Transverse colon (tissue), 4 donors: ENCODE measurements at regions not wholly inside any gene's neighbourhood (a gene's known extent, or its start where the extent isn't known, plus 50 kb on each side); places are given as distances from the start of the nearest gene placed in this dataset.

Experiments used
- DNase-seq: peaks from one replicate; pipeline ENCODE4 v3.0.0-alpha.2; 2019
- H3K27ac ChIP-seq, 4 donors: fragments of 200-600 bp; sonication (generic); 2 replicates each; pipeline ENCODE4 v1.5.1; 2016 to 2018; ENCODE audit warnings: inconsistent platforms in 4 of 4
- H3K27me3 ChIP-seq: fragments of 200-600 bp; sonication (generic); 2 replicates; pipeline ENCODE4 v1.5.1; 2017; ENCODE audit warnings: inconsistent platforms
- H3K36me3 ChIP-seq, 4 donors: fragments of 200-600 bp; sonication (generic); 2 replicates each; pipeline ENCODE4 v1.5.1; 2017 to 2019; ENCODE audit warnings: inconsistent platforms in 4 of 4
- H3K4me1 ChIP-seq, 4 donors: fragments of 200-600 bp; sonication (generic); 2 replicates each; pipeline ENCODE4 v1.5.1; 2017 to 2020; ENCODE audit warnings: inconsistent platforms in 4 of 4
- H3K4me3 ChIP-seq, 4 donors: fragments of 200-600 bp; sonication (generic); 1 replicate in 1 of 4; 2 replicates in 3 of 4; pipeline versions ENCODE4 v1.5.1 to v1.6.1; 2017 to 2019; ENCODE audit warnings: inconsistent platforms in 4 of 4
- H3K9me3 ChIP-seq, 2 donors: fragments of 200-600 bp; sonication (generic); 2 replicates each; pipeline ENCODE4 v1.5.1; 2017 to 2019; ENCODE audit warnings: inconsistent platforms in 2 of 2
- CTCF ChIP-seq, 5 experiments: fragments of 200-600 bp in 3 of 5; fragments of 450-650 bp in 2 of 5; sonication (generic) in 3 of 5; IDR thresholded peaks; 1 replicate in 2 of 5; 2 replicates in 3 of 5; pipeline ENCODE4 v1.5.1; 2016 to 2017; ENCODE audit warnings: antibody characterized with exemption in 5 of 5, inconsistent platforms in 3 of 5, mild to moderate bottlenecking in 2 of 5, moderate library complexity in 1 of 5
- EP300 ChIP-seq: sonication (generic); formaldehyde crosslinking; IDR thresholded peaks from one replicate; pipeline ENCODE4 v1.6.1; 2017; ENCODE audit warnings: antibody characterized with exemption, low read depth
- POLR2A ChIP-seq: fragments of 450-650 bp; IDR thresholded peaks from one replicate; pipeline ENCODE4 v1.6.1; 2016; ENCODE audit warnings: antibody characterized with exemption, mild to moderate bottlenecking, moderate library complexity
- POLR2AphosphoS5 ChIP-seq, 3 donors: sonication (generic); formaldehyde crosslinking; IDR thresholded peaks; one replicate each; pipeline ENCODE4 v1.6.1; 2016; ENCODE audit warnings: antibody characterized with exemption in 3 of 3
- WGBS, 2 donors: methylation state at CpG; one replicate each; pipeline ENCODE4 v1.1.5; 2018; ENCODE audit warnings: low coverage in 1 of 2; 5-methylcytosine and 5-hydroxymethylcytosine counted together
- in situ Hi-C, 4 donors: fragments of 200-750 bp; cut with MboI; loops; one replicate each; pipeline versions ENCODE4 v1.15.0 to v1.15.1; 2017; ENCODE audit warnings: low sequenced_read_pairs in 3 of 4, low pct_ligation_motif_present in 1 of 4, low pct_unique_long_range_greater_than_20kb in 1 of 4
- intact Hi-C: fragments of 100-400 bp; cut with DNase I; formaldehyde crosslinking; loops from one replicate; pipeline ENCODE4 v1.15.1; 2023; ENCODE audit warnings: low total_unique reads

DNA sequence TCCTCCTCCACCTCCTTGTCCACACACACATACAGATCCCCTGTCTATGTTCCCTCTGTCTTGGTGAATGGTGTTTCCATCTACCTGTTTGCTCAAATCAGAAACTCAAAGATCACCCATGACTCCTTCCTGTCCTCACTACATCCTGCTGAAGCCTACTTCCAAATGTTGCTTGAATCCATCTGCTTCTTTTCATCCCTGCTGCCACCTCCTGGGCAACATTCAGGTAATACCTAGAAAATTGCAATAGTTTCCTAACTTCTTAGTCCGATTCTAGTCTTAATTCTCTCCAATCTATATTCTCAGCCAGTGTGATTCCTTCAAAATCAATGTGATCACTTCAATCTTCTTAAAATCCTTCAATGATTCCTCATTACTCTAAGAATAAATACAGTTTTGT, 155.5 kb upstream of the STARD13 start:
- Histone ChIP-seq H3K27me3 (no peaks in the 10 kb centered on the region), H3K36me3 (no peaks in the 10 kb centered on the region), H3K27ac (no peak overlapping the region), H3K4me3 (no peak overlapping the region), H3K9me3 (no peaks in the 10 kb centered on the region), H3K4me1 (peaks cover 0 to 11% (median 1%) of the 10 kb centered on the region in 4 donors)
- intact Hi-C loops (no loop called here), in situ Hi-C loops (no loop called here)
- TF ChIP-seq CTCF (IDR thresholded peaks at IDR 0.05) (peak in 3 of 5 experiments; percentile 10 to 37 (median 21)), POLR2A (no peak)
- DNase-seq = peak; percentile 48
- 17 to 73% methylated on average over 1 of the region's 1 CpG for WGBS, 2 donors

- no peak overlapping the region for H3K27ac ChIP-seq
- no peak overlapping the region for H3K4me3 ChIP-seq
- in situ Hi-C loops (no loop called here), intact Hi-C loops (no loop called here)
- H3K9me3 ChIP-seq = no peaks in the 10 kb centered on the region
- H3K27me3 ChIP-seq = no peaks in the 10 kb centered on the region
- WGBS, 2 donors = 63 to 67% methylated on average over 1 of the region's 1 CpG
- H3K36me3 ChIP-seq = no peaks in the 10 kb centered on the region
- no peak for DNase-seq
- peaks cover 0 to 22% (median 5%) of the 10 kb centered on the region in 4 donors for H3K4me1 ChIP-seq
- TF ChIP-seq POLR2AphosphoS5 (IDR thresholded peaks at IDR 0.05) (no peak), POLR2A (no peak), EP300 (no peak), CTCF (IDR thresholded peaks at IDR 0.05) (no peak)
Measured at GRCh38 chr13:33445024-33445423, 159.5 kb upstream of the STARD13 start.

- H3K27ac ChIP-seq = peak overlapping the region in 2 of 4 donors; percentile 8 to 27
- in situ Hi-C loops = no loop called here
- no peak for TF ChIP-seq POLR2AphosphoS5 (IDR thresholded peaks at IDR 0.05)
- no peak for TF ChIP-seq CTCF (IDR thresholded peaks at IDR 0.05)
- no peak for TF ChIP-seq POLR2A
- TF ChIP-seq EP300 = no peak
- no peaks in the 10 kb centered on the region for H3K27me3 ChIP-seq
- DNase-seq = no peak
- WGBS, 2 donors = 38 to 66% methylated on average over 3 to 4 of the region's 4 CpGs
- no peaks in the 10 kb centered on the region for H3K9me3 ChIP-seq
- no peak overlapping the region for H3K4me3 ChIP-seq
- no peaks in the 10 kb centered on the region for H3K36me3 ChIP-seq
- intact Hi-C loops = no loop called here
- H3K4me1 ChIP-seq = peaks cover 0 to 22% (median 5%) of the 10 kb centered on the region in 4 donors
Measured at GRCh38 chr13:33445476-33445875, 159.9 kb upstream of the STARD13 start.

DNA sequence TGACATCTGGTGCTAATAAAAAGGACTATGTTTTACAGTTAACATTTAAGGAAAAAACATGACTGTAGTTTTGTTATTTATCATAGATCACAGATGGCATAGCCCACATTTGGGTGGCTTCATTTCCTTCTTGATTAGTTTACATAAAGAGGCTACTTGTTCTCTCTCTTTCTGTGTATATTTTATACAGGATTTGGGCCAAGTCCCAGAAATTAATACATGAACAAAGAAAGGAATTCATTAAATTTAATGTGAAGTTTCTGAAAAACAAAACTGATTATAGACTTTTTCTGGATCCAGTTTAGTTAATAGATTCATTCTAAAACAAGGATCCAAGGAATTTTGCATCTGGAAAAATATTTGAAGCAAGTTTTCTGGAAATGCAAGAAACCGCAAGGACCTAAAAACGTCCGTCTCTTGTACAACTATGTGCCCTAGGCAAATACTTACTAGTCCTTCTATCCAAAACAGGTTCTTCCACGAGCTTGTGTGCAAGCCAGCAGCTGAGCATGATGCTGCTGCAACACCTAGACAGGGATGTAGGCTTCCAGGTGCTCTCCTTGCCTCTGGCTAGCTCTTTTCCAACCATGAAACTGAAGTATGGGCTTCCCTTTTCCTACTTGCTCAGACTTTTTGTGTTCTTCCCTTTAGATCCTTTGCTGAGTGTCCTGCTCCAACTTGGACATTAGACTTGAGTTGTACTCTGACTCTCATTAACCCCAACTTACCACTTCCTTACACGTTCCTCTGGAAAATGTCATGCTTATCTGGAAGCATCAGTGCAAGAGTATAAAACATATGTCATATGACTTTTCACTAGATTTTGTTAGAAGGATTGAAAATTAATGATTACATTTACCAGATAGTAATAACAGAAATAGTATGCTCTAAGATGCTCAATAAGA, 161.5 kb upstream of the STARD13 start:
- Histone ChIP-seq H3K36me3 (no peaks in the 10 kb centered on the region), H3K4me1 (peaks cover 0 to 31% (median 5%) of the 10 kb centered on the region in 4 donors), H3K27ac (no peak overlapping the region), H3K27me3 (no peaks in the 10 kb centered on the region), H3K9me3 (no peaks in the 10 kb centered on the region), H3K4me3 (no peak overlapping the region)
- intact Hi-C loops (no loop called here), in situ Hi-C loops (no loop called here)
- WGBS, 2 donors = 51% methylated on average over 5 of the region's 5 CpGs
- DNase-seq = no peak
- no peak for TF ChIP-seq POLR2A
- TF ChIP-seq CTCF (IDR thresholded peaks at IDR 0.05) = no peak
- no peak for TF ChIP-seq POLR2AphosphoS5 (IDR thresholded peaks at IDR 0.05)
- TF ChIP-seq EP300 = no peak
